Transverse colon (tissue), 4 donors: ENCODE measurements at regions not wholly inside any gene's neighbourhood (a gene's known extent, or its start where the extent isn't known, plus 50 kb on each side); places are given as distances from the start of the nearest gene placed in this dataset.

Experiments used
- DNase-seq: peaks from one replicate; pipeline ENCODE4 v3.0.0-alpha.2; 2019
- H3K27ac ChIP-seq, 4 donors: fragments of 200-600 bp; sonication (generic); 2 replicates each; pipeline ENCODE4 v1.5.1; 2016 to 2018; ENCODE audit warnings: inconsistent platforms in 4 of 4
- H3K27me3 ChIP-seq: fragments of 200-600 bp; sonication (generic); 2 replicates; pipeline ENCODE4 v1.5.1; 2017; ENCODE audit warnings: inconsistent platforms
- H3K36me3 ChIP-seq, 4 donors: fragments of 200-600 bp; sonication (generic); 2 replicates each; pipeline ENCODE4 v1.5.1; 2017 to 2019; ENCODE audit warnings: inconsistent platforms in 4 of 4
- H3K4me1 ChIP-seq, 4 donors: fragments of 200-600 bp; sonication (generic); 2 replicates each; pipeline ENCODE4 v1.5.1; 2017 to 2020; ENCODE audit warnings: inconsistent platforms in 4 of 4
- H3K4me3 ChIP-seq, 4 donors: fragments of 200-600 bp; sonication (generic); 1 replicate in 1 of 4; 2 replicates in 3 of 4; pipeline versions ENCODE4 v1.5.1 to v1.6.1; 2017 to 2019; ENCODE audit warnings: inconsistent platforms in 4 of 4
- H3K9me3 ChIP-seq, 2 donors: fragments of 200-600 bp; sonication (generic); 2 replicates each; pipeline ENCODE4 v1.5.1; 2017 to 2019; ENCODE audit warnings: inconsistent platforms in 2 of 2
- EP300 ChIP-seq: sonication (generic); formaldehyde crosslinking; IDR thresholded peaks from one replicate; pipeline ENCODE4 v1.6.1; 2017; ENCODE audit warnings: antibody characterized with exemption, low read depth
- POLR2A ChIP-seq: fragments of 450-650 bp; IDR thresholded peaks from one replicate; pipeline ENCODE4 v1.6.1; 2016; ENCODE audit warnings: antibody characterized with exemption, mild to moderate bottlenecking, moderate library complexity
- POLR2AphosphoS5 ChIP-seq, 3 donors: sonication (generic); formaldehyde crosslinking; IDR thresholded peaks; one replicate each; pipeline ENCODE4 v1.6.1; 2016; ENCODE audit warnings: antibody characterized with exemption in 3 of 3
- WGBS, 2 donors: methylation state at CpG; one replicate each; pipeline ENCODE4 v1.1.5; 2018; ENCODE audit warnings: low coverage in 1 of 2; 5-methylcytosine and 5-hydroxymethylcytosine counted together
- in situ Hi-C, 4 donors: fragments of 200-750 bp; cut with MboI; loops; one replicate each; pipeline versions ENCODE4 v1.15.0 to v1.15.1; 2017; ENCODE audit warnings: low sequenced_read_pairs in 3 of 4, low pct_ligation_motif_present in 1 of 4, low pct_unique_long_range_greater_than_20kb in 1 of 4
- intact Hi-C: fragments of 100-400 bp; cut with DNase I; formaldehyde crosslinking; loops from one replicate; pipeline ENCODE4 v1.15.1; 2023; ENCODE audit warnings: low total_unique reads
- TF ChIP-seq, protein P1 (sequence below), 5 experiments: fragments of 200-600 bp in 3 of 5; fragments of 450-650 bp in 2 of 5; sonication (generic) in 3 of 5; IDR thresholded peaks; 1 replicate in 2 of 5; 2 replicates in 3 of 5; pipeline ENCODE4 v1.5.1; 2016 to 2017; ENCODE audit warnings: antibody characterized with exemption in 5 of 5, inconsistent platforms in 3 of 5, mild to moderate bottlenecking in 2 of 5, moderate library complexity in 1 of 5

DNA sequence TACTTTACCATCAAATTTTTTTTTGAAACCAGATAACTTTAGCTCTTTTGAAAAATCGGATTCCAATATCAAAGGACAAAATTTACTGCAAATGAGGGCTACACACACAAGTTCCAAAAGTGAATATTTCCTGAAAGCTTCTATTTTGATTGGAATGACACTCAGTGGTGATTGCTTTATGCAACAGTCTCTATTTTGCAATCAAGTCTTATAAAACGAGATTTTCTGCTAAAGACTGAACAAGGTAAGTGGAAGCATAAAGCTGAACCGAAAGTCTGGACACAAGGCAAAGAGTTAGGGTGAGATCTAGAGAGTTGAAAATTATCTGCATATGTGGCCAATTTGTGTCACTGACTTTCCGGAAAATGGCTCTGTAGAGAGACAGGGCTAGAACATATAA, 145.0 kb upstream of the OSR1 start:
- intact Hi-C loops = no loop called here

DNA sequence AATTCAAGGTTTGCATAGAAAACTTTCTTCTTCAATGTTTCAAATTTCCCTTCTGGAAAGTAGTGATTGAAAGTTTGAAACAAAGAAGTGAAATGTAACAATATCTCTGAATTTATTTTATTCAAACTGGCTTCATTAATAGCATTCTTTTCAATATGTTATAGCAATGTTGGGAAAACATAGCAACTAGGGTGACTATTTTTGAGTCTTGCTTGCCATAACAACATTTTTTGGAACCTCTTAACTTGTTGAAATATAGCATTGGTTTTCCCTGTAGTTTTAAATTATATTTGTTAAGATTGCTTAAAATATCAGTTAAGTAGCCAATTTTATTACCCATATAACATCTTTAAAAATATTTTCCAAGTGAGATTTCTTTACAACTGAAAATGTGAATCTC, 141.7 kb upstream of the OSR1 start:
- TF ChIP-seq POLR2AphosphoS5 (IDR thresholded peaks at IDR 0.05) (no peak), EP300 (no peak), POLR2A (no peak)
- TF ChIP-seq, protein P1, sequence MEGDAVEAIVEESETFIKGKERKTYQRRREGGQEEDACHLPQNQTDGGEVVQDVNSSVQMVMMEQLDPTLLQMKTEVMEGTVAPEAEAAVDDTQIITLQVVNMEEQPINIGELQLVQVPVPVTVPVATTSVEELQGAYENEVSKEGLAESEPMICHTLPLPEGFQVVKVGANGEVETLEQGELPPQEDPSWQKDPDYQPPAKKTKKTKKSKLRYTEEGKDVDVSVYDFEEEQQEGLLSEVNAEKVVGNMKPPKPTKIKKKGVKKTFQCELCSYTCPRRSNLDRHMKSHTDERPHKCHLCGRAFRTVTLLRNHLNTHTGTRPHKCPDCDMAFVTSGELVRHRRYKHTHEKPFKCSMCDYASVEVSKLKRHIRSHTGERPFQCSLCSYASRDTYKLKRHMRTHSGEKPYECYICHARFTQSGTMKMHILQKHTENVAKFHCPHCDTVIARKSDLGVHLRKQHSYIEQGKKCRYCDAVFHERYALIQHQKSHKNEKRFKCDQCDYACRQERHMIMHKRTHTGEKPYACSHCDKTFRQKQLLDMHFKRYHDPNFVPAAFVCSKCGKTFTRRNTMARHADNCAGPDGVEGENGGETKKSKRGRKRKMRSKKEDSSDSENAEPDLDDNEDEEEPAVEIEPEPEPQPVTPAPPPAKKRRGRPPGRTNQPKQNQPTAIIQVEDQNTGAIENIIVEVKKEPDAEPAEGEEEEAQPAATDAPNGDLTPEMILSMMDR (IDR thresholded peaks at IDR 0.05) = no peak
- Histone ChIP-seq H3K4me1 (peaks cover 0 to 8% (median 2%) of the 10 kb centered on the region in 4 donors), H3K27ac (no peak overlapping the region), H3K27me3 (no peaks in the 10 kb centered on the region), H3K4me3 (no peak overlapping the region), H3K9me3 (no peaks in the 10 kb centered on the region), H3K36me3 (no peaks in the 10 kb centered on the region)
- intact Hi-C loops (no loop called here), in situ Hi-C loops (no loop called here)
- no peak for DNase-seq

More for the DNA sequence above, 145.0 kb upstream of the OSR1 start:
- Histone ChIP-seq H3K27ac (no peak overlapping the region), H3K4me3 (no peak overlapping the region), H3K27me3 (no peaks in the 10 kb centered on the region), H3K4me1 (peaks cover 0 to 26% (median 5%) of the 10 kb centered on the region in 4 donors), H3K36me3 (no peaks in the 10 kb centered on the region), H3K9me3 (no peaks in the 10 kb centered on the region)
- no peak for DNase-seq
- in situ Hi-C loops = no loop called here
- 68 to 80% methylated on average over 3 to 4 of the region's 4 CpGs for WGBS, 2 donors
- TF ChIP-seq POLR2A = no peak
- no peak for TF ChIP-seq POLR2AphosphoS5 (IDR thresholded peaks at IDR 0.05)
- TF ChIP-seq, protein P1 (IDR thresholded peaks at IDR 0.05) = no peak
- no peak for TF ChIP-seq EP300

DNA sequence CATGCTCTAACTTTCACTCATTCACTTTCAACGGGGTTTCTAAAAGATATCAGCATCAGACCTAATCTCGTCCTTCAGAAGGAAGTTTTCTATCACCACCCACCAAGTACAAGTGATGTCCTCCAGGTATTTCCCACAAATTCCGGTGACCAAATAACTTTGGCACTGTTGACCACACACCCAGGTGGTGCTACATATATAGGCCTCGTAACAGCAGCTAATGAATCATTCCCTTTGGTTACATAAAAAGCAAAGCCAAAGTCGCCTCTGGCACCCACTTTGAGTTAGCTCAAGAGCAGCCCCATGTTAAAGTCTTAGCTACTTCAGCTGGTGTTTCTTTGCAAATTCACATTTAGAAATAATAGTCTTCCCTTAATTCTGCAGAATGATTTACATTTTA, 138.2 kb upstream of the OSR1 start:
- 82% methylated on average over 5 of the region's 5 CpGs; no CpG with 5 or more reads in 1 of the 2 donors for whole genome bisulfite sequencing, 2 donors
- in situ Hi-C loops = no loop called here

DNA sequence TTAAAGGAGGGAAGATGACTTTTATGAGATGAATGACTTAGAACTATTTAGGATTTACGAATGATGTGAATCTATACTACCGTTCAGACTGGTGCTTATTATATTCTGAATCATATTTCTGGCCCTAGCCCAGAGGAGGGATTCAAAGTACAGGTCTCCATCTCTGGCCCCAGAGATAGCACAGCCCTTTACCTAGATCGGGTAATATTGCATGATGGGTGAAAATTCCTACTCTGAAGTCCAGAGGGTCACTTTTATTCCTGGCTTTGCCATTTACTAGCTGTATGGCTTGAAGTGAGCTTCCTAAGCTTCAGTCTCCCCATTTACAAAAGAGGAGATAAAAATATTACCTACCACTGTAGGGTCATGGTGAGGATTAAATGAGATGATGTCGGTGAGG, 135.8 kb upstream of the OSR1 start:
- in situ Hi-C loops = no loop called here
- WGBS, 2 donors = 79 to 90% methylated on average over 4 of the region's 4 CpGs
- TF ChIP-seq, protein P1 (IDR thresholded peaks at IDR 0.05) = no peak
- TF ChIP-seq POLR2A = no peak
- TF ChIP-seq POLR2AphosphoS5 (IDR thresholded peaks at IDR 0.05) = no peak
- no peak for TF ChIP-seq EP300

More for the DNA sequence above, 138.2 kb upstream of the OSR1 start:
- H3K4me1 ChIP-seq = no peaks in the 10 kb centered on the region
- no peak overlapping the region for H3K4me3 ChIP-seq
- H3K36me3 ChIP-seq = no peaks in the 10 kb centered on the region
- intact Hi-C loops = no loop called here
- H3K9me3 ChIP-seq = no peaks in the 10 kb centered on the region
- no peak overlapping the region for H3K27ac ChIP-seq
- DNase-seq = no peak
- H3K27me3 ChIP-seq = no peaks in the 10 kb centered on the region
- TF ChIP-seq EP300 (no peak), POLR2AphosphoS5 (IDR thresholded peaks at IDR 0.05) (no peak), POLR2A (no peak)
- TF ChIP-seq, protein P1 (IDR thresholded peaks at IDR 0.05) = no peak

More for the DNA sequence above, 135.8 kb upstream of the OSR1 start:
- no peak for DNase-seq
- H3K9me3 ChIP-seq = no peaks in the 10 kb centered on the region
- no peak overlapping the region for H3K27ac ChIP-seq
- no peak overlapping the region for H3K4me3 ChIP-seq
- peaks cover 0 to 14% (median 1%) of the 10 kb centered on the region in 4 donors for H3K4me1 ChIP-seq
- intact Hi-C loops = no loop called here
- H3K36me3 ChIP-seq = no peaks in the 10 kb centered on the region
- H3K27me3 ChIP-seq = no peaks in the 10 kb centered on the region
